ENCODE measurements at regions not wholly inside any gene's neighbourhood (a gene's known extent, or its start where the extent isn't known, plus 50 kb on each side); places are given as distances from the start of the nearest gene placed in this dataset.

GRCh38 chr19:30089086-30089665 is 147.1 kb downstream of the URI1 start:
- H3K36me3 Mint-ChIP-seq (ENCODE audit: low read depth) = no peaks in the 10 kb centered on the region
- no peaks in the 10 kb centered on the region for H3K4me1 Mint-ChIP-seq (ENCODE audit: low read depth)
- no peak overlapping the region for H3K4me3 Mint-ChIP-seq
- H3K27me3 Mint-ChIP-seq (ENCODE audit: low read depth) = no peaks in the 10 kb centered on the region
- H3K27ac Mint-ChIP-seq = no peak overlapping the region
- H3K9me3 Mint-ChIP-seq = no peaks in the 10 kb centered on the region

GRCh38 chr19:30090476-30090875 is 148.4 kb downstream of the URI1 start:
- Mint-ChIP-seq H3K4me1 (ENCODE audit: low read depth) (no peaks in the 10 kb centered on the region), H3K9me3 (no peaks in the 10 kb centered on the region), H3K36me3 (ENCODE audit: low read depth) (no peaks in the 10 kb centered on the region), H3K27me3 (ENCODE audit: low read depth) (no peaks in the 10 kb centered on the region), H3K4me3 (no peak overlapping the region), H3K27ac (no peak overlapping the region)

GRCh38 chr19:30090963-30091362 is 148.9 kb downstream of the URI1 start:
- no peak overlapping the region for H3K27ac Mint-ChIP-seq
- H3K9me3 Mint-ChIP-seq = no peaks in the 10 kb centered on the region
- no peaks in the 10 kb centered on the region for H3K36me3 Mint-ChIP-seq (ENCODE audit: low read depth)
- H3K4me1 Mint-ChIP-seq (ENCODE audit: low read depth) = no peaks in the 10 kb centered on the region
- no peak overlapping the region for H3K4me3 Mint-ChIP-seq
- H3K27me3 Mint-ChIP-seq (ENCODE audit: low read depth) = no peaks in the 10 kb centered on the region

- Mint-ChIP-seq H3K27ac (no peak overlapping the region), H3K36me3 (ENCODE audit: low read depth) (no peaks in the 10 kb centered on the region), H3K9me3 (no peaks in the 10 kb centered on the region), H3K4me1 (ENCODE audit: low read depth) (no peaks in the 10 kb centered on the region), H3K27me3 (ENCODE audit: low read depth) (no peaks in the 10 kb centered on the region), H3K4me3 (no peak overlapping the region)
Measured at GRCh38 chr19:30091456-30091855, 149.4 kb downstream of the URI1 start.

- Mint-ChIP-seq H3K4me1 (ENCODE audit: low read depth) (no peaks in the 10 kb centered on the region), H3K27me3 (ENCODE audit: low read depth) (no peaks in the 10 kb centered on the region), H3K27ac (no peak overlapping the region), H3K4me3 (no peak overlapping the region), H3K9me3 (no peaks in the 10 kb centered on the region), H3K36me3 (ENCODE audit: low read depth) (no peaks in the 10 kb centered on the region)
Measured at GRCh38 chr19:30091856-30092255, 149.8 kb downstream of the URI1 start.

- Mint-ChIP-seq H3K27me3 (ENCODE audit: low read depth) (no peaks in the 10 kb centered on the region), H3K4me3 (no peak overlapping the region), H3K4me1 (ENCODE audit: low read depth) (no peaks in the 10 kb centered on the region), H3K9me3 (no peaks in the 10 kb centered on the region), H3K36me3 (ENCODE audit: low read depth) (no peaks in the 10 kb centered on the region), H3K27ac (no peak overlapping the region)
Measured at GRCh38 chr19:30092721-30093569, 150.9 kb downstream of the URI1 start.

- no peaks in the 10 kb centered on the region for H3K4me1 Mint-ChIP-seq (ENCODE audit: low read depth)
- H3K27ac Mint-ChIP-seq = no peak overlapping the region
- no peaks in the 10 kb centered on the region for H3K36me3 Mint-ChIP-seq (ENCODE audit: low read depth)
- H3K4me3 Mint-ChIP-seq = no peak overlapping the region
- no peaks in the 10 kb centered on the region for H3K27me3 Mint-ChIP-seq (ENCODE audit: low read depth)
- no peaks in the 10 kb centered on the region for H3K9me3 Mint-ChIP-seq
Measured at GRCh38 chr19:30093966-30094755, 152.1 kb downstream of the URI1 start.

GRCh38 chr19:30094756-30095140 is 152.7 kb downstream of the URI1 start:
- H3K4me3 Mint-ChIP-seq = no peak overlapping the region
- no peak overlapping the region for H3K27ac Mint-ChIP-seq
- H3K36me3 Mint-ChIP-seq (ENCODE audit: low read depth) = no peaks in the 10 kb centered on the region
- H3K4me1 Mint-ChIP-seq (ENCODE audit: low read depth) = no peaks in the 10 kb centered on the region
- H3K9me3 Mint-ChIP-seq = no peaks in the 10 kb centered on the region
- H3K27me3 Mint-ChIP-seq (ENCODE audit: low read depth) = no peaks in the 10 kb centered on the region

- H3K27me3 Mint-ChIP-seq (ENCODE audit: low read depth) = no peaks in the 10 kb centered on the region
- no peak overlapping the region for H3K27ac Mint-ChIP-seq
- H3K9me3 Mint-ChIP-seq = no peaks in the 10 kb centered on the region
- H3K4me1 Mint-ChIP-seq (ENCODE audit: low read depth) = no peaks in the 10 kb centered on the region
- no peak overlapping the region for H3K4me3 Mint-ChIP-seq
- no peaks in the 10 kb centered on the region for H3K36me3 Mint-ChIP-seq (ENCODE audit: low read depth)
Measured at GRCh38 chr19:30095171-30095570, 153.1 kb downstream of the URI1 start.

GRCh38 chr19:30096596-30097370 is 154.7 kb downstream of the URI1 start:
- Mint-ChIP-seq H3K27me3 (ENCODE audit: low read depth) (no peaks in the 10 kb centered on the region), H3K36me3 (ENCODE audit: low read depth) (no peaks in the 10 kb centered on the region), H3K4me1 (ENCODE audit: low read depth) (no peaks in the 10 kb centered on the region), H3K27ac (no peak overlapping the region), H3K4me3 (no peak overlapping the region), H3K9me3 (no peaks in the 10 kb centered on the region)

- H3K27me3 Mint-ChIP-seq (ENCODE audit: low read depth) = no peaks in the 10 kb centered on the region
- no peak overlapping the region for H3K27ac Mint-ChIP-seq
- no peaks in the 10 kb centered on the region for H3K9me3 Mint-ChIP-seq
- no peaks in the 10 kb centered on the region for H3K4me1 Mint-ChIP-seq (ENCODE audit: low read depth)
- H3K36me3 Mint-ChIP-seq (ENCODE audit: low read depth) = no peaks in the 10 kb centered on the region
- H3K4me3 Mint-ChIP-seq = no peak overlapping the region
Measured at GRCh38 chr19:30097746-30098280, 155.8 kb downstream of the URI1 start.

GRCh38 chr19:30102239-30102638 is 160.2 kb downstream of the URI1 start:
- no peaks in the 10 kb centered on the region for H3K36me3 Mint-ChIP-seq (ENCODE audit: low read depth)
- H3K9me3 Mint-ChIP-seq = no peaks in the 10 kb centered on the region
- no peak overlapping the region for H3K4me3 Mint-ChIP-seq

GRCh38 chr19:30102666-30103065 is 160.6 kb downstream of the URI1 start:
- no peak overlapping the region for H3K27ac Mint-ChIP-seq
- no peaks in the 10 kb centered on the region for H3K9me3 Mint-ChIP-seq
- no peaks in the 10 kb centered on the region for H3K27me3 Mint-ChIP-seq (ENCODE audit: low read depth)
- no peaks in the 10 kb centered on the region for H3K4me1 Mint-ChIP-seq (ENCODE audit: low read depth)
- no peaks in the 10 kb centered on the region for H3K36me3 Mint-ChIP-seq (ENCODE audit: low read depth)
- H3K4me3 Mint-ChIP-seq = no peak overlapping the region

More at GRCh38 chr19:30102239-30102638, 160.2 kb downstream of the URI1 start:
- Mint-ChIP-seq H3K27ac (no peak overlapping the region), H3K27me3 (ENCODE audit: low read depth) (no peaks in the 10 kb centered on the region), H3K4me1 (ENCODE audit: low read depth) (no peaks in the 10 kb centered on the region)

- no peaks in the 10 kb centered on the region for H3K4me1 Mint-ChIP-seq (ENCODE audit: low read depth)
Measured at GRCh38 chr19:30103981-30104380, 161.9 kb downstream of the URI1 start.

More at GRCh38 chr19:30103981-30104380, 161.9 kb downstream of the URI1 start:
- Mint-ChIP-seq H3K4me3 (no peak overlapping the region), H3K27ac (no peak overlapping the region), H3K9me3 (no peaks in the 10 kb centered on the region), H3K27me3 (ENCODE audit: low read depth) (no peaks in the 10 kb centered on the region), H3K36me3 (ENCODE audit: low read depth) (no peaks in the 10 kb centered on the region)

All from T-helper 1 cell treated with Interleukin-12 subunit alpha and Interleukin-12 subunit beta and Interleukin-4 antibody, amounts not matched to agents 30 μg/mL and 1 μg/mL, for 36 hours (primary cell).